GM23338 (cell line): ENCODE measurements at regions not wholly inside any gene's neighbourhood (a gene's known extent, or its start where the extent isn't known, plus 50 kb on each side); places are given as distances from the start of the nearest gene placed in this dataset.

Source experiments
- ATAC-seq: fragments of 200-7000 bp; cut with Tn5 transposase; 3 replicates; pipeline ENCODE4 v1.9.1; 2020
- DNase-seq: peaks from one replicate; pipeline ENCODE4 v3.0.0-alpha.2; 2015; ENCODE audit warnings: low spot score
- H2AFZ ChIP-seq: fragments of 200-600 bp; sonication (generic); 2 replicates; pipeline ENCODE4 v1.8.0; 2016; ENCODE audit warnings: antibody characterized with exemption, mild to moderate bottlenecking, moderate library complexity
- H3F3A ChIP-seq: fragments of 200-600 bp; sonication (generic); replicated peaks from 2 replicates; pipeline ENCODE4 v1.8.0; 2017; ENCODE audit warnings: antibody characterized with exemption, mixed run types, low read depth
- H3K27ac ChIP-seq: fragments of 200-600 bp; sonication (generic); 2 replicates; pipeline ENCODE4 v1.6.1; 2016; ENCODE audit warnings: low read depth
- H3K27me3 ChIP-seq: fragments of 200-600 bp; sonication (generic); 2 replicates; pipeline ENCODE4 v1.8.0; 2016; ENCODE audit warnings: mild to moderate bottlenecking, mixed run types, moderate library complexity; ENCODE audit not compliant: insufficient read depth
- H3K36me3 ChIP-seq: fragments of 200-600 bp; sonication (generic); 2 replicates; pipeline ENCODE4 v1.8.0; 2016; ENCODE audit warnings: mild to moderate bottlenecking; ENCODE audit not compliant: insufficient read depth
- H3K4me1 ChIP-seq: fragments of 200-600 bp; sonication (generic); 2 replicates; pipeline ENCODE4 v1.8.0; 2016; ENCODE audit warnings: mild to moderate bottlenecking, moderate library complexity; ENCODE audit not compliant: insufficient read depth
- H3K4me2 ChIP-seq: fragments of 200-600 bp; sonication (generic); 2 replicates; pipeline ENCODE4 v1.7.1; 2017; ENCODE audit warnings: mixed run types
- H3K4me3 ChIP-seq: fragments of 200-600 bp; sonication (generic); 2 replicates; pipeline ENCODE4 v1.6.1; 2016; ENCODE audit warnings: mixed run types
- H3K79me2 ChIP-seq: fragments of 200-600 bp; sonication (generic); replicated peaks from 2 replicates; pipeline ENCODE4 v1.8.0; 2017; ENCODE audit warnings: mild to moderate bottlenecking; ENCODE audit not compliant: insufficient read depth
- H3K9me2 ChIP-seq: fragments of 200-600 bp; sonication (generic); 2 replicates; pipeline ENCODE4 v1.8.0; 2017; ENCODE audit not compliant: insufficient read depth
- H4K20me1 ChIP-seq: fragments of 200-600 bp; sonication (generic); replicated peaks from 2 replicates; pipeline ENCODE4 v1.8.0; 2017; ENCODE audit warnings: mild to moderate bottlenecking; ENCODE audit not compliant: insufficient read depth
- H3K27ac Mint-ChIP-seq: 2 replicates; pipeline ENCODE4 v1.8.0; 2020; ENCODE audit warnings: inconsistent platforms, mild to moderate bottlenecking, moderate library complexity, mixed read lengths
- H3K27me3 Mint-ChIP-seq: 3 replicates; pipeline ENCODE4 v1.8.0; 2022; ENCODE audit warnings: low read depth, mild to moderate bottlenecking, moderate library complexity, mixed read lengths, inconsistent platforms; ENCODE audit not compliant: insufficient read depth, poor library complexity
- H3K36me3 Mint-ChIP-seq: 3 replicates; pipeline ENCODE4 v1.8.0; 2021; ENCODE audit warnings: low read depth, mild to moderate bottlenecking, inconsistent platforms, moderate library complexity, mixed read lengths
- H3K4me1 Mint-ChIP-seq: 3 replicates; pipeline ENCODE4 v1.8.0; 2020; ENCODE audit warnings: mild to moderate bottlenecking, inconsistent platforms, mixed read lengths
- H3K4me3 Mint-ChIP-seq: 3 replicates; pipeline ENCODE4 v1.8.0; 2021; ENCODE audit warnings: moderate library complexity, mild to moderate bottlenecking, inconsistent platforms, mixed read lengths
- H3K9me3 Mint-ChIP-seq: 3 replicates; pipeline ENCODE4 v1.8.0; 2020; ENCODE audit warnings: moderate library complexity, mild to moderate bottlenecking, inconsistent platforms, mixed read lengths
- CREB1 ChIP-seq: fragments of 250-450 bp; sonication (Bioruptor Pico); IDR thresholded peaks from 2 replicates; pipeline ENCODE4 v1.5.0; 2020; ENCODE audit warnings: low read depth, mild to moderate bottlenecking, moderate library complexity
- CTCF ChIP-seq, 2 experiments: fragments of 200-600 bp in 1 of 2; sonication (generic) in 1 of 2; conservative IDR thresholded peaks; 2 replicates each; pipeline versions ENCODE4 v1.5.1 to v1.6.1; 2016 to 2017; ENCODE audit warnings: antibody characterized with exemption in 2 of 2, low read depth in 2 of 2, mild to moderate bottlenecking in 2 of 2, moderate library complexity in 1 of 2
- EZH2 ChIP-seq: fragments of 200-600 bp; sonication (generic); IDR thresholded peaks from one replicate; pipeline ENCODE4 v1.8.0; 2017; ENCODE audit warnings: antibody characterized with exemption, mild to moderate bottlenecking, low read depth; ENCODE audit not compliant: unreplicated experiment
- EZH2phosphoT487 ChIP-seq: fragments of 200-600 bp; sonication (generic); IDR thresholded peaks from one replicate; pipeline ENCODE4 v1.8.1; 2018; ENCODE audit warnings: antibody characterized with exemption; ENCODE audit not compliant: unreplicated experiment
- JUNB ChIP-seq: IDR thresholded peaks from one replicate; pipeline ENCODE4 v1.6.1; 2016; ENCODE audit warnings: antibody characterized with exemption; ENCODE audit not compliant: unreplicated experiment
- NANOG ChIP-seq: IDR thresholded peaks from 2 replicates; pipeline ENCODE4 v1.6.1; 2016; ENCODE audit warnings: antibody characterized with exemption, borderline replicate concordance
- POLR2AphosphoS5 ChIP-seq: IDR thresholded peaks from 2 replicates; pipeline ENCODE4 v1.6.1; 2016; ENCODE audit warnings: antibody characterized with exemption, low read depth
- REST ChIP-seq: IDR thresholded peaks from one replicate; pipeline ENCODE4 v1.6.1; 2018; ENCODE audit warnings: antibody characterized with exemption; ENCODE audit not compliant: unreplicated experiment
- STAT1 ChIP-seq: IDR thresholded peaks from one replicate; pipeline ENCODE4 v1.6.1; 2016; ENCODE audit warnings: antibody characterized with exemption; ENCODE audit not compliant: unreplicated experiment
- ZNF114 ChIP-seq: fragments of 250-450 bp; sonication (Bioruptor Pico); IDR thresholded peaks from 2 replicates; pipeline ENCODE4 v1.5.0; 2020; ENCODE audit warnings: mild to moderate bottlenecking, moderate library complexity
- ZNF331 ChIP-seq: fragments of 250-450 bp; sonication (Bioruptor Pico); IDR thresholded peaks from 2 replicates; pipeline ENCODE4 v1.5.0; 2020; ENCODE audit warnings: low read depth, mild to moderate bottlenecking, moderate library complexity
- ZNF462 ChIP-seq: fragments of 250-450 bp; sonication (Bioruptor Pico); IDR thresholded peaks from 2 replicates; pipeline ENCODE4 v1.5.0; 2020; ENCODE audit warnings: mild to moderate bottlenecking, moderate library complexity
- TF ChIP-seq, protein P1 (sequence below): IDR thresholded peaks from 2 replicates; pipeline ENCODE4 v1.6.1; 2016; ENCODE audit warnings: antibody characterized with exemption

GRCh38 chr4:108280072-108280471 lies 111.3 kb upstream of the LEF1 start:
- ATAC-seq: no peak
- peaks cover 4% of the 10 kb centered on the region; the same call in 1 of the 2 replicates for H3K9me2 ChIP-seq
- peaks cover 3% of the 10 kb centered on the region for H3K27me3 Mint-ChIP-seq

More at GRCh38 chr4:108280072-108280471, 111.3 kb upstream of the LEF1 start:
- Histone ChIP-seq H3K4me1 (peaks cover 16% of the 10 kb centered on the region), H4K20me1 (no peaks in the 10 kb centered on the region), H3F3A (no peaks in the 10 kb centered on the region), H3K79me2 (no peaks in the 10 kb centered on the region), H3K4me3 (no peak overlapping the region), H3K4me2 (no peak overlapping the region), H3K27me3 (no peaks in the 10 kb centered on the region), H3K36me3 (no peaks in the 10 kb centered on the region), H3K27ac (no peak overlapping the region), H2AFZ (no peak overlapping the region)
- Mint-ChIP-seq H3K9me3 (peaks cover 3% of the 10 kb centered on the region; the same call in 1 of the 3 replicates), H3K36me3 (no peaks in the 10 kb centered on the region), H3K4me3 (no peak overlapping the region), H3K27ac (no peak overlapping the region), H3K4me1 (peaks cover 18% of the 10 kb centered on the region; the same call in 2 of the 3 replicates)
- DNase-seq: no peak
- TF ChIP-seq REST (no peak), STAT1 (no peak), ZNF114 (CRISPR knock-in tag) (no peak), CTCF (conservative IDR thresholded peaks at IDR 0.05; ENCODE audit: low read depth in 2 of 2) (no peak), POLR2AphosphoS5 (no peak), EZH2 (no peak), CREB1 (CRISPR knock-in tag) (no peak), ZNF331 (CRISPR knock-in tag) (no peak), ZNF462 (CRISPR knock-in tag) (no peak), JUNB (no peak), EZH2phosphoT487 (no peak), NANOG (no peak)
- TF ChIP-seq, protein P1, sequence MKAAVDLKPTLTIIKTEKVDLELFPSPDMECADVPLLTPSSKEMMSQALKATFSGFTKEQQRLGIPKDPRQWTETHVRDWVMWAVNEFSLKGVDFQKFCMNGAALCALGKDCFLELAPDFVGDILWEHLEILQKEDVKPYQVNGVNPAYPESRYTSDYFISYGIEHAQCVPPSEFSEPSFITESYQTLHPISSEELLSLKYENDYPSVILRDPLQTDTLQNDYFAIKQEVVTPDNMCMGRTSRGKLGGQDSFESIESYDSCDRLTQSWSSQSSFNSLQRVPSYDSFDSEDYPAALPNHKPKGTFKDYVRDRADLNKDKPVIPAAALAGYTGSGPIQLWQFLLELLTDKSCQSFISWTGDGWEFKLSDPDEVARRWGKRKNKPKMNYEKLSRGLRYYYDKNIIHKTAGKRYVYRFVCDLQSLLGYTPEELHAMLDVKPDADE: no peak
